Esophagus muscularis mucosa (tissue), 4 donors: ENCODE measurements at regions not wholly inside any gene's neighbourhood (a gene's known extent, or its start where the extent isn't known, plus 50 kb on each side); places are given as distances from the start of the nearest gene placed in this dataset.

Experiments used
- DNase-seq: peaks from one replicate; pipeline ENCODE4 v3.0.0-alpha.2; 2017; ENCODE audit errors: extremely low spot score
- H3K27ac ChIP-seq, 4 donors: fragments of 200-600 bp; sonication (generic); replicated peaks in 1 of 4; 1 replicate in 3 of 4; 2 replicates in 1 of 4; pipeline ENCODE4 v1.5.1; 2016 to 2019; ENCODE audit warnings: mild to moderate bottlenecking in 1 of 4
- H3K27me3 ChIP-seq, 4 donors: fragments of 200-600 bp; sonication (generic); one replicate each; pipeline versions ENCODE4 v1.5.1 to v1.6.0; 2016 to 2019
- H3K36me3 ChIP-seq, 4 donors: fragments of 200-600 bp; sonication (generic); one replicate each; pipeline ENCODE4 v1.5.1; 2016 to 2019
- H3K4me1 ChIP-seq, 4 donors: fragments of 200-600 bp; sonication (generic); one replicate each; pipeline ENCODE4 v1.5.1; 2016 to 2019
- H3K4me3 ChIP-seq, 4 donors: fragments of 200-600 bp; sonication (generic); 1 replicate in 2 of 4; 2 replicates in 2 of 4; pipeline ENCODE4 v1.5.1; 2016 to 2019; ENCODE audit warnings: mild to moderate bottlenecking in 4 of 4, moderate library complexity in 1 of 4
- H3K9me3 ChIP-seq, 4 donors: fragments of 200-600 bp; sonication (generic); 1 replicate in 3 of 4; 2 replicates in 1 of 4; pipeline ENCODE4 v1.5.1; 2016 to 2019
- EP300 ChIP-seq: sonication (generic); formaldehyde crosslinking; IDR thresholded peaks from one replicate; pipeline ENCODE4 v1.6.1; 2017; ENCODE audit warnings: antibody characterized with exemption
- POLR2A ChIP-seq: fragments of 450-650 bp; IDR thresholded peaks from one replicate; pipeline ENCODE4 v1.6.1; 2017; ENCODE audit warnings: antibody characterized with exemption, moderate library complexity, mild to moderate bottlenecking, low read depth
- POLR2AphosphoS5 ChIP-seq, 2 donors: sonication (generic); formaldehyde crosslinking; IDR thresholded peaks; one replicate each; pipeline ENCODE4 v1.6.1; 2017; ENCODE audit warnings: antibody characterized with exemption in 2 of 2
- WGBS: methylation state at CpG from one replicate; pipeline ENCODE4 v1.1.5; 2018; 5-methylcytosine and 5-hydroxymethylcytosine counted together
- intact Hi-C: fragments of 100-400 bp; cut with DNase I; formaldehyde crosslinking; loops from one replicate; pipeline ENCODE4 v1.15.1; 2023
- TF ChIP-seq, protein P1 (sequence below), 3 experiments: fragments of 200-600 bp in 2 of 3; fragments of 450-650 bp in 1 of 3; sonication (generic) in 2 of 3; IDR thresholded peaks; one replicate each; pipeline ENCODE4 v1.5.1; 2017 to 2019; ENCODE audit warnings: antibody characterized with exemption in 3 of 3, mild to moderate bottlenecking in 2 of 3, moderate library complexity in 1 of 3

DNA sequence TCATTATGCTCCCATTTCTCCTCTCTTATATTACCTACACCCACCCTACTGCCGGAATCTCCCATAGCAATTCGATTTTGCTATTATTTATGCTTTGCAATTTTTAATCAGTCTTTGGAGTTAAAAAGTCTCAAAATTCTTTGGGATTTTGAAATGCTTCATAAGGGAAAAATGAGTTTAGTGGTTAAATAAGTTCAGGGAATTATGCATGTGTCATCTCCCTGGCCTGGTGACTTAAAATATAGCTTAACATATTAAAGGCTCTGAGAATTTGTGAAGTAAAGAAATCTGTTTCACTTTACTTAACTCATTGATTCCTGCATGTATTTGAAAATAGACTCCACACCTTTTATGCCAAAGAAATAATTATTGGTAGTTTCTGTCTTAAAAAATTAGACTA, 185.1 kb upstream of the DIPK2B start:
- no peak for DNase-seq
- Histone ChIP-seq H3K4me1 (no peaks in the 10 kb centered on the region), H3K4me3 (no peak overlapping the region), H3K9me3 (no peaks in the 10 kb centered on the region), H3K27ac (no peak overlapping the region), H3K27me3 (no peaks in the 10 kb centered on the region), H3K36me3 (no peaks in the 10 kb centered on the region)
- intact Hi-C loops, result no loop called here
- TF ChIP-seq POLR2AphosphoS5 (IDR thresholded peaks at IDR 0.05), result no peak
- no peak for TF ChIP-seq POLR2A
- TF ChIP-seq, protein P1, sequence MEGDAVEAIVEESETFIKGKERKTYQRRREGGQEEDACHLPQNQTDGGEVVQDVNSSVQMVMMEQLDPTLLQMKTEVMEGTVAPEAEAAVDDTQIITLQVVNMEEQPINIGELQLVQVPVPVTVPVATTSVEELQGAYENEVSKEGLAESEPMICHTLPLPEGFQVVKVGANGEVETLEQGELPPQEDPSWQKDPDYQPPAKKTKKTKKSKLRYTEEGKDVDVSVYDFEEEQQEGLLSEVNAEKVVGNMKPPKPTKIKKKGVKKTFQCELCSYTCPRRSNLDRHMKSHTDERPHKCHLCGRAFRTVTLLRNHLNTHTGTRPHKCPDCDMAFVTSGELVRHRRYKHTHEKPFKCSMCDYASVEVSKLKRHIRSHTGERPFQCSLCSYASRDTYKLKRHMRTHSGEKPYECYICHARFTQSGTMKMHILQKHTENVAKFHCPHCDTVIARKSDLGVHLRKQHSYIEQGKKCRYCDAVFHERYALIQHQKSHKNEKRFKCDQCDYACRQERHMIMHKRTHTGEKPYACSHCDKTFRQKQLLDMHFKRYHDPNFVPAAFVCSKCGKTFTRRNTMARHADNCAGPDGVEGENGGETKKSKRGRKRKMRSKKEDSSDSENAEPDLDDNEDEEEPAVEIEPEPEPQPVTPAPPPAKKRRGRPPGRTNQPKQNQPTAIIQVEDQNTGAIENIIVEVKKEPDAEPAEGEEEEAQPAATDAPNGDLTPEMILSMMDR (IDR thresholded peaks at IDR 0.05), result no peak
- no peak for TF ChIP-seq EP300
- 75% methylated on average over 2 of the region's 2 CpGs for WGBS

- H3K9me3 ChIP-seq, result no peaks in the 10 kb centered on the region
- H3K27ac ChIP-seq, result no peak overlapping the region
- H3K4me3 ChIP-seq, result no peak overlapping the region
- DNase-seq, result no peak
- no peak for TF ChIP-seq EP300
- TF ChIP-seq, protein P1 (IDR thresholded peaks at IDR 0.05), result no peak
- no peak for TF ChIP-seq POLR2AphosphoS5 (IDR thresholded peaks at IDR 0.05)
- no peak for TF ChIP-seq POLR2A
- no peaks in the 10 kb centered on the region for H3K27me3 ChIP-seq
- no peaks in the 10 kb centered on the region for H3K4me1 ChIP-seq
- 83% methylated on average over 33 of the region's 34 CpGs for WGBS
- H3K36me3 ChIP-seq, result no peaks in the 10 kb centered on the region
- intact Hi-C loops, result no loop called here
These were observed 181.2 kb upstream of the DIPK2B start for GRCh38 chrX:45381841-45382240.

DNA sequence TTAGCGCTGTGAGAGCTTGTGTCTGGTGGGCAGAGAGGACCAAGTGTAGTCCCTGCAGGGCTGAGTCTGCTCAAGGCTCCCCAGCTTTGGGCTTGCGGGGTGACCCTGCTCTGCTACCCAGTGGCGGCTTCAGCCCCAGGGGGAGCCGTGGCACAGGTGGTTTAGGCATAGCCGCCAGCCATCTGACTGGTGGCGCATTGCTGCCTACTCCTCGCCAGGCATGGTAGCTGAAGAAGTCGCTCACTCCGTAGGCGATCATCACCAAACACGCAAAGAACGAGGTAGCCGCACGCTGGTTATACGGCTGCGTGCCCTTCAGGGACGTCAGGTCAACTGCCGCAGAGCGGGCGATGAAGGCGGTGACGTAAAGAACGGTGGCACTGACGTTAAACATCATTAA, 180.7 kb upstream of the DIPK2B start:
- WGBS, result 92% methylated on average over 22 of the region's 24 CpGs
- Histone ChIP-seq H3K36me3 (no peaks in the 10 kb centered on the region), H3K27ac (no peak overlapping the region), H3K27me3 (no peaks in the 10 kb centered on the region), H3K9me3 (no peaks in the 10 kb centered on the region), H3K4me1 (no peaks in the 10 kb centered on the region), H3K4me3 (no peak overlapping the region)
- TF ChIP-seq POLR2A (no peak), EP300 (no peak), POLR2AphosphoS5 (IDR thresholded peaks at IDR 0.05) (no peak)
- TF ChIP-seq, protein P1 (IDR thresholded peaks at IDR 0.05), result no peak
- DNase-seq, result no peak
- intact Hi-C loops, result no loop called here

GRCh38 chrX:45379236-45379635, 178.6 kb upstream of the DIPK2B start:
- H3K9me3 ChIP-seq, result peaks cover 0 to 3% (median 0%) of the 10 kb centered on the region in 4 donors
- intact Hi-C loops, result no loop called here
- DNase-seq, result no peak
- H3K27ac ChIP-seq, result no peak overlapping the region
- H3K36me3 ChIP-seq, result no peaks in the 10 kb centered on the region
- H3K4me3 ChIP-seq, result no peak overlapping the region
- H3K4me1 ChIP-seq, result no peaks in the 10 kb centered on the region
- TF ChIP-seq, protein P1 (IDR thresholded peaks at IDR 0.05), result no peak
- no peak for TF ChIP-seq POLR2A
- H3K27me3 ChIP-seq, result no peaks in the 10 kb centered on the region

DNA sequence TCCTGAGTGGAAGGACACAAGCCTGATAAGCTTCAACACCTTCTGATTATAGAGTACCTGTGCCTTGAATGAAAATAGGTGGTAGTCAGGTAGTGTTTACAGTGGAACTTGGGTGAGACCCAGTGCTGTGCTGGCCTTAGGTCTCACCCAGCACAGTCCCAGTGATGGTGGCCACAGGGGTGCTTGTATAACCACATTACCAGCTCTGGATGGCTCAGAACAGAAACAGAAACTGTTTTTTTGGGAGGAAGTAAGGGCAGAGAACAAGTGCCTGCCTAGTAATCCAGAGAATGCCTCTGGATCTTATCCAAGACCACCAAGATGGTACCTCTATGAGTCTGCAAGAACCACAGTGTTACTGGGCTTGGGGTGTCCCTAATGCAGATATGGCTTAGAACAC, 171.5 kb upstream of the DIPK2B start:
- no peaks in the 10 kb centered on the region for H3K27me3 ChIP-seq
- no peak overlapping the region for H3K27ac ChIP-seq
- intact Hi-C loops, result no loop called here
- no peaks in the 10 kb centered on the region for H3K4me1 ChIP-seq
- H3K9me3 ChIP-seq, result peaks cover 0 to 34% (median 0%) of the 10 kb centered on the region in 4 donors
- H3K4me3 ChIP-seq, result no peak overlapping the region
- TF ChIP-seq POLR2AphosphoS5 (IDR thresholded peaks at IDR 0.05) (no peak), EP300 (no peak), POLR2A (no peak)
- TF ChIP-seq, protein P1 (IDR thresholded peaks at IDR 0.05), result no peak
- DNase-seq, result no peak
- no peaks in the 10 kb centered on the region for H3K36me3 ChIP-seq
